ENCODE measurements at regions not wholly inside any gene's neighbourhood (a gene's known extent, or its start where the extent isn't known, plus 50 kb on each side); places are given as distances from the start of the nearest gene placed in this dataset.

DNA sequence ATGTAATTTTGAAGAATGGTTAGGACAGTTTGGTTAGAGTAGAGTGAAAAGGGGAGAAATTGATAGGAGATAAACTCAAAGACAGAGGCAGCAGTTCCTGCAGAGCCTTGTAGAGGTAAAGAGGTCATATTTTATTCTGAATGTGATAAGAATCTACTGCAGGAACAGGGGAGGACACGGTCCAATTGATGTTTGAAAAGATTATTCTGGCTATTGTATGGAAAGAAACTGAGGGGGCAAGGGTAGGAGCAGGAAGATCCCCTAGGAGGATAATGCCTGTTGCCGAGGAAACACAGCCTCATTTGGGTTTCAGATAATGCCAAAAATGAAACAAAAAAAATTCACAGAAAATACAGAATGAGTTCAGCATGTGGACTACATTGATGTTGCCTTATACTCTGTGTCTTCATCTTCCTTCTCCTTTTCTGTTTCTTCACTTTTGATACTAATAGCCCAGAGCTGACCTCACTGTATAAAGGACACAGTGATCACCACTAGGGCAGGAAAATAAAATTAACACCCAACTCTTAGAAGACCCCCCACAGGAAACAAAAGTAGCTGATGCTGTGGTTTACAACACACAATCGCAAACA is 454.6 kb upstream of the UBE2E2 start:
- no peaks in the 10 kb centered on the region for H3K4me1 ChIP-seq (ENCODE audit: control insufficient read depth in 1 of 2, insufficient read depth in 2 of 2, low read length in 2 of 2)
- ATAC-seq, result no peak
- ChIA-PET RAD21 (ENCODE audit: low non-redundant PET in 1 of 2, low total read pairs in 2 of 2, uncharacterized antibody in 2 of 2, unreplicated experiment in 2 of 2) (no interaction called here), CTCF (no interaction called here), POLR2A (no interaction called here)
- intact Hi-C loops (cut with micrococcal nuclease), result no loop called here
- no peaks in the 10 kb centered on the region for H3K9me3 ChIP-seq (ENCODE audit: control insufficient read depth in 1 of 2, insufficient read depth in 1 of 2, low read depth in 1 of 2, low read length in 2 of 2)
- no peaks in the 10 kb centered on the region for H3K79me2 ChIP-seq (ENCODE audit: insufficient read depth, low read length)
- no peak overlapping the region for H3K4me2 ChIP-seq (ENCODE audit: low read length)
- TF ChIP-seq EZH2 (IDR thresholded peaks at IDR 0.05) (no peak), ELF1 (IDR thresholded peaks at IDR 0.05; ENCODE audit: borderline replicate concordance, low read depth) (no peak), RAD21 (IDR thresholded peaks at IDR 0.05; ENCODE audit: low read depth) (no peak), CEBPB (IDR thresholded peaks at IDR 0.05; ENCODE audit: low read depth) (no peak), SIN3A (IDR thresholded peaks at IDR 0.05; ENCODE audit: low read depth) (no peak), EZH2phosphoT487 (IDR thresholded peaks at IDR 0.05; ENCODE audit: borderline replicate concordance) (no peak), ZFX (IDR thresholded peaks at IDR 0.05) (no peak), POLR2A (IDR thresholded peaks at IDR 0.05; ENCODE audit: borderline replicate concordance, extremely low read depth, insufficient read depth, insufficient read length) (no peak), JUND (IDR thresholded peaks at IDR 0.05) (no peak)
- TF ChIP-seq, protein P1, sequence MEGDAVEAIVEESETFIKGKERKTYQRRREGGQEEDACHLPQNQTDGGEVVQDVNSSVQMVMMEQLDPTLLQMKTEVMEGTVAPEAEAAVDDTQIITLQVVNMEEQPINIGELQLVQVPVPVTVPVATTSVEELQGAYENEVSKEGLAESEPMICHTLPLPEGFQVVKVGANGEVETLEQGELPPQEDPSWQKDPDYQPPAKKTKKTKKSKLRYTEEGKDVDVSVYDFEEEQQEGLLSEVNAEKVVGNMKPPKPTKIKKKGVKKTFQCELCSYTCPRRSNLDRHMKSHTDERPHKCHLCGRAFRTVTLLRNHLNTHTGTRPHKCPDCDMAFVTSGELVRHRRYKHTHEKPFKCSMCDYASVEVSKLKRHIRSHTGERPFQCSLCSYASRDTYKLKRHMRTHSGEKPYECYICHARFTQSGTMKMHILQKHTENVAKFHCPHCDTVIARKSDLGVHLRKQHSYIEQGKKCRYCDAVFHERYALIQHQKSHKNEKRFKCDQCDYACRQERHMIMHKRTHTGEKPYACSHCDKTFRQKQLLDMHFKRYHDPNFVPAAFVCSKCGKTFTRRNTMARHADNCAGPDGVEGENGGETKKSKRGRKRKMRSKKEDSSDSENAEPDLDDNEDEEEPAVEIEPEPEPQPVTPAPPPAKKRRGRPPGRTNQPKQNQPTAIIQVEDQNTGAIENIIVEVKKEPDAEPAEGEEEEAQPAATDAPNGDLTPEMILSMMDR (IDR thresholded peaks at IDR 0.05 in 2 of 3, conservative IDR thresholded peaks at IDR 0.05 in 1 of 3; ENCODE audit: borderline replicate concordance in 1 of 3, insufficient read depth in 1 of 3, low read depth in 2 of 3, low read length in 2 of 3), result no peak
- TF ChIP-seq, protein P2, sequence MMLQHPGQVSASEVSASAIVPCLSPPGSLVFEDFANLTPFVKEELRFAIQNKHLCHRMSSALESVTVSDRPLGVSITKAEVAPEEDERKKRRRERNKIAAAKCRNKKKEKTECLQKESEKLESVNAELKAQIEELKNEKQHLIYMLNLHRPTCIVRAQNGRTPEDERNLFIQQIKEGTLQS (IDR thresholded peaks at IDR 0.05), result no peak
- TF ChIP-seq, protein P3, sequence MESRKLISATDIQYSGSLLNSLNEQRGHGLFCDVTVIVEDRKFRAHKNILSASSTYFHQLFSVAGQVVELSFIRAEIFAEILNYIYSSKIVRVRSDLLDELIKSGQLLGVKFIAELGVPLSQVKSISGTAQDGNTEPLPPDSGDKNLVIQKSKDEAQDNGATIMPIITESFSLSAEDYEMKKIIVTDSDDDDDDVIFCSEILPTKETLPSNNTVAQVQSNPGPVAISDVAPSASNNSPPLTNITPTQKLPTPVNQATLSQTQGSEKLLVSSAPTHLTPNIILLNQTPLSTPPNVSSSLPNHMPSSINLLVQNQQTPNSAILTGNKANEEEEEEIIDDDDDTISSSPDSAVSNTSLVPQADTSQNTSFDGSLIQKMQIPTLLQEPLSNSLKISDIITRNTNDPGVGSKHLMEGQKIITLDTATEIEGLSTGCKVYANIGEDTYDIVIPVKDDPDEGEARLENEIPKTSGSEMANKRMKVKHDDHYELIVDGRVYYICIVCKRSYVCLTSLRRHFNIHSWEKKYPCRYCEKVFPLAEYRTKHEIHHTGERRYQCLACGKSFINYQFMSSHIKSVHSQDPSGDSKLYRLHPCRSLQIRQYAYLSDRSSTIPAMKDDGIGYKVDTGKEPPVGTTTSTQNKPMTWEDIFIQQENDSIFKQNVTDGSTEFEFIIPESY (IDR thresholded peaks at IDR 0.05; ENCODE audit: extremely low read depth, insufficient replicate concordance, low read length), result no peak
- H3K27me3 ChIP-seq (ENCODE audit: insufficient read depth, low read length), result no peaks in the 10 kb centered on the region
- no peak overlapping the region for H3K27ac ChIP-seq (ENCODE audit: low read depth, low read length)
- no TSS peak for BruUV-seq (replicated peaks)
- no peak overlapping the region for H3K9ac ChIP-seq (ENCODE audit: low read length)
- no peak overlapping the region for H3K4me3 ChIP-seq (replicated peaks in 1 of 2; ENCODE audit: low read depth in 1 of 2, low read length in 2 of 2)
- no peak overlapping the region for H2AFZ ChIP-seq (ENCODE audit: low read depth, low read length, poor library complexity, severe bottlenecking)
- DNase-seq (ENCODE audit: low read depth, low spot score), result no peak
- H3K36me3 ChIP-seq (ENCODE audit: control insufficient read depth in 1 of 2, insufficient read depth in 2 of 2, low read length in 2 of 2), result no peaks in the 10 kb centered on the region
- H4K20me1 ChIP-seq (ENCODE audit: insufficient read depth), result no peaks in the 10 kb centered on the region
- no peaks in the 10 kb centered on the region for H3K9me2 ChIP-seq (ENCODE audit: insufficient read depth)
